ENCODE measurements at regions not wholly inside any gene's neighbourhood (a gene's known extent, or its start where the extent isn't known, plus 50 kb on each side); places are given as distances from the start of the nearest gene placed in this dataset.

DNA sequence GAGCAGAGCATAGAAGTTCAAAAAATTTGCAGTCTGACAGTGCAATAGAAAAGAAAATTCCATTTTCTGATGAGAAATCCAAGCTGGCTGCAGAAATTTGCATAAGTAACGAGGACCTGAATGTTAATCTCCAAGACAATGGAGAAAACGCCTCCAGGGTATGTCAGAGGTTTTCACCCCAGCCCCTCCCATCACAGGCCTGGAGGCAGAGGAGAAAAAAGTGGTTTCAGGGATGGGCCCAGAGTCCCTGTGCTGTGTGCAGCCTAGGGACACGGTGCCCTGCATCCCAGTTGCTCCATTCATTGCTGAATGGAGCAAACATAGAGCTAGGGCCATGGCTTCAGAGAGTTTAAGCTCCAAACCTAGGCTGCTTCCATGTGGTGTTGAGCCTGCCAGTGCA lies 327.9 kb upstream of the KHDRBS2 start:
- no peak for DNase-seq (ENCODE audit: low read depth, low spot score)
- dilution Hi-C loops (cut with MboI; ENCODE audit: extremely low pct_ligation_motif_present, low sequenced_read_pairs) (no loop called here), intact Hi-C loops (cut with micrococcal nuclease) (no loop called here)
- H3K9ac ChIP-seq (replicated peaks; ENCODE audit: extremely low read depth, insufficient read depth, low read length), result no peak overlapping the region
- no peak overlapping the region for H2AFZ ChIP-seq (ENCODE audit: low read depth, low read length)
- H3K27ac ChIP-seq (ENCODE audit: insufficient read depth, low read depth, low read length), result no peak overlapping the region
- no peaks in the 10 kb centered on the region for H3K79me2 ChIP-seq (ENCODE audit: control insufficient read depth, insufficient read depth, low read length)
- H3K9me3 ChIP-seq (replicated peaks; ENCODE audit: control insufficient read depth, insufficient read depth, low read length), result peaks cover 7% of the 10 kb centered on the region
- ChIA-PET POLR2A (no interaction called here), CTCF (no interaction called here)
- H3K27me3 ChIP-seq (ENCODE audit: control insufficient read depth in 2 of 2, insufficient read depth in 2 of 2, low read length in 2 of 2), result no peaks in the 10 kb centered on the region
- no peaks in the 10 kb centered on the region for H3K4me1 ChIP-seq (ENCODE audit: control insufficient read depth, extremely low read depth, insufficient read depth, low read length)
- H3K4me3 ChIP-seq (replicated peaks in 1 of 3; ENCODE audit: insufficient read depth in 1 of 3, low read depth in 1 of 3, low read length in 3 of 3), result no peak overlapping the region
- no peaks in the 10 kb centered on the region for H4K20me1 ChIP-seq (replicated peaks; ENCODE audit: control insufficient read depth, extremely low read depth, insufficient read depth, low read length)
- H3K36me3 ChIP-seq (ENCODE audit: control insufficient read depth in 2 of 2, extremely low read depth in 1 of 2, insufficient read depth in 2 of 2, low read length in 2 of 2), result no peaks in the 10 kb centered on the region
- no TSS peak for BruUV-seq (replicated peaks)
- no peaks in the 10 kb centered on the region for H3K9me1 ChIP-seq (replicated peaks; ENCODE audit: control insufficient read depth, extremely low read depth, insufficient read depth, low read length)
- TF ChIP-seq JUN (IDR thresholded peaks at IDR 0.05; ENCODE audit: borderline replicate concordance, insufficient read depth, insufficient read length, low read depth), result no peak
- TF ChIP-seq EZH2 (IDR thresholded peaks at IDR 0.05; ENCODE audit: borderline replicate concordance, low read depth, low read length, severe bottlenecking), result no peak
- TF ChIP-seq POLR2AphosphoS5 (IDR thresholded peaks at IDR 0.05; ENCODE audit: insufficient read depth, low read depth, low read length), result no peak
- no peak for TF ChIP-seq POLR2A (IDR thresholded peaks at IDR 0.05; ENCODE audit: low read depth, low read length)
- TF ChIP-seq MYC (IDR thresholded peaks at IDR 0.05; ENCODE audit: low read depth, low read length), result no peak
- no peak overlapping the region for H3K4me2 ChIP-seq (ENCODE audit: insufficient read depth, low read length)
- FAIRE-seq, result no peak

DNA sequence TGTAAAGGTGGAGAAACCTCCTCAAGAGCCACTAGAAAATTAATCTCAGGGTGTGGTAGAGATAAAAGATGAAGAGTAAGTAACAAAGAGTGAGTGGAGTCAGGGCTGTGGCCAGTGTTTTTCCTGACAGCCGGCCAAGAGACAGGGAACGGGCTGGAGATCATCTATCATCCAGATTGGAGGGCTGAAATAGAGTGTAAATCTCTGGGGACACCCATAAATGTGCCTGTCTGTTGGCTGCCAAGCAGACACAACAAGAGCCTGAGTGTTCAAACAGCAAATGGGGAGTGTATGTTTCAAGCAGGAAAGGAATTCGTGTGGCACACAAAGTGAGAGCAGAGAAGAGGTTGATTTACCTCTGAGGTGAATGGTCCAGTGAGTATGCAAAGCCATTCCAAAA lies 326.4 kb upstream of the KHDRBS2 start:
- Histone ChIP-seq H3K9ac (replicated peaks; ENCODE audit: extremely low read depth, insufficient read depth, low read length) (no peak overlapping the region), H3K4me1 (ENCODE audit: control insufficient read depth, extremely low read depth, insufficient read depth, low read length) (no peaks in the 10 kb centered on the region), H2AFZ (ENCODE audit: low read depth, low read length) (no peak overlapping the region), H3K9me3 (replicated peaks; ENCODE audit: control insufficient read depth, insufficient read depth, low read length) (peaks cover 7% of the 10 kb centered on the region), H4K20me1 (replicated peaks; ENCODE audit: control insufficient read depth, extremely low read depth, insufficient read depth, low read length) (no peaks in the 10 kb centered on the region), H3K27me3 (ENCODE audit: control insufficient read depth in 2 of 2, insufficient read depth in 2 of 2, low read length in 2 of 2) (no peaks in the 10 kb centered on the region), H3K27ac (ENCODE audit: insufficient read depth, low read depth, low read length) (no peak overlapping the region), H3K9me1 (replicated peaks; ENCODE audit: control insufficient read depth, extremely low read depth, insufficient read depth, low read length) (no peaks in the 10 kb centered on the region), H3K79me2 (ENCODE audit: control insufficient read depth, insufficient read depth, low read length) (no peaks in the 10 kb centered on the region), H3K36me3 (ENCODE audit: control insufficient read depth in 2 of 2, extremely low read depth in 1 of 2, insufficient read depth in 2 of 2, low read length in 2 of 2) (no peaks in the 10 kb centered on the region), H3K4me2 (ENCODE audit: insufficient read depth, low read length) (no peak overlapping the region), H3K4me3 (replicated peaks in 1 of 3; ENCODE audit: insufficient read depth in 1 of 3, low read depth in 1 of 3, low read length in 3 of 3) (no peak overlapping the region)
- dilution Hi-C loops (cut with MboI; ENCODE audit: extremely low pct_ligation_motif_present, low sequenced_read_pairs), result no loop called here
- ChIA-PET CTCF (no interaction called here), POLR2A (no interaction called here)
- DNase-seq (ENCODE audit: low read depth, low spot score), result no peak
- TF ChIP-seq POLR2AphosphoS5 (IDR thresholded peaks at IDR 0.05; ENCODE audit: insufficient read depth, low read depth, low read length), result no peak
- TF ChIP-seq, protein P1, sequence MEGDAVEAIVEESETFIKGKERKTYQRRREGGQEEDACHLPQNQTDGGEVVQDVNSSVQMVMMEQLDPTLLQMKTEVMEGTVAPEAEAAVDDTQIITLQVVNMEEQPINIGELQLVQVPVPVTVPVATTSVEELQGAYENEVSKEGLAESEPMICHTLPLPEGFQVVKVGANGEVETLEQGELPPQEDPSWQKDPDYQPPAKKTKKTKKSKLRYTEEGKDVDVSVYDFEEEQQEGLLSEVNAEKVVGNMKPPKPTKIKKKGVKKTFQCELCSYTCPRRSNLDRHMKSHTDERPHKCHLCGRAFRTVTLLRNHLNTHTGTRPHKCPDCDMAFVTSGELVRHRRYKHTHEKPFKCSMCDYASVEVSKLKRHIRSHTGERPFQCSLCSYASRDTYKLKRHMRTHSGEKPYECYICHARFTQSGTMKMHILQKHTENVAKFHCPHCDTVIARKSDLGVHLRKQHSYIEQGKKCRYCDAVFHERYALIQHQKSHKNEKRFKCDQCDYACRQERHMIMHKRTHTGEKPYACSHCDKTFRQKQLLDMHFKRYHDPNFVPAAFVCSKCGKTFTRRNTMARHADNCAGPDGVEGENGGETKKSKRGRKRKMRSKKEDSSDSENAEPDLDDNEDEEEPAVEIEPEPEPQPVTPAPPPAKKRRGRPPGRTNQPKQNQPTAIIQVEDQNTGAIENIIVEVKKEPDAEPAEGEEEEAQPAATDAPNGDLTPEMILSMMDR (IDR thresholded peaks at IDR 0.05; ENCODE audit: extremely low read depth in 1 of 2, insufficient read depth in 1 of 2, low read depth in 1 of 2, low read length in 2 of 2), result no peak
- TF ChIP-seq MYC (IDR thresholded peaks at IDR 0.05; ENCODE audit: low read depth, low read length), result no peak
- no peak for TF ChIP-seq FOS (IDR thresholded peaks at IDR 0.05; ENCODE audit: borderline replicate concordance, insufficient read depth, low read length)
- TF ChIP-seq GATA2 (IDR thresholded peaks at IDR 0.05; ENCODE audit: insufficient read depth, insufficient read length, low read depth, low read length), result no peak
- TF ChIP-seq JUN (IDR thresholded peaks at IDR 0.05; ENCODE audit: borderline replicate concordance, insufficient read depth, insufficient read length, low read depth), result no peak
- no peak for TF ChIP-seq POLR2A (IDR thresholded peaks at IDR 0.05; ENCODE audit: low read depth, low read length)
- TF ChIP-seq, protein P2, sequence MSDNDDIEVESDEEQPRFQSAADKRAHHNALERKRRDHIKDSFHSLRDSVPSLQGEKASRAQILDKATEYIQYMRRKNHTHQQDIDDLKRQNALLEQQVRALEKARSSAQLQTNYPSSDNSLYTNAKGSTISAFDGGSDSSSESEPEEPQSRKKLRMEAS (IDR thresholded peaks at IDR 0.05; ENCODE audit: insufficient read depth, insufficient read length), result no peak
- no peak for TF ChIP-seq EZH2 (IDR thresholded peaks at IDR 0.05; ENCODE audit: borderline replicate concordance, low read depth, low read length, severe bottlenecking)
- intact Hi-C loops (cut with micrococcal nuclease), result no loop called here
- no TSS peak for BruUV-seq (replicated peaks)
- FAIRE-seq, result no peak
